HG03558 (cell line): ENCODE measurements at regions not wholly inside any gene's neighbourhood (a gene's known extent, or its start where the extent isn't known, plus 50 kb on each side); places are given as distances from the start of the nearest gene placed in this dataset.

Experiments used
- ATAC-seq: cut with Tn5 transposase; IDR thresholded peaks from one replicate; pipeline ENCODE4 v1.9.1; 2021; ENCODE audit warnings: moderate number of reproducible peaks; ENCODE audit not compliant: unreplicated experiment; ENCODE audit errors: extremely low read depth

DNA sequence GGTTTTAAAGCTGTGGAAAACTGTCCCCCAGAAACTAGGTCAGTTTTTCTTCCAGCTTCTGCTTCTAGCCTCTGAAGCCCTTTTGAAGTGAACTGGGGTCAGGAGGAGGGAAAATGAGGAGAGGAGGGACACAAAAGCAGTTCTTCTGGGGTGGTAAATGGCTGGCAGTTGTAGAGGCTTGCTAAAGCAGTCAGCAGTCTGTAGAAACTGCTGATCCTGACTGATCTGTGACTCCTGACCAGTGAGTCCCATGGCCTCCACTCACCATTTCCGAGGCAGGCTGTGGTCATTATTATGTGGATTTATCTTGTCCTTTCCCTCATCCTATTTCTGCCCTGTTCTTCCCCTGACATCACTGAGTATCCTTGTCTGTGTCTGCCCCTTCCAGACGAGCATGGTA, 276.4 kb upstream of the ROPN1 start:
- ATAC-seq = no peak

DNA sequence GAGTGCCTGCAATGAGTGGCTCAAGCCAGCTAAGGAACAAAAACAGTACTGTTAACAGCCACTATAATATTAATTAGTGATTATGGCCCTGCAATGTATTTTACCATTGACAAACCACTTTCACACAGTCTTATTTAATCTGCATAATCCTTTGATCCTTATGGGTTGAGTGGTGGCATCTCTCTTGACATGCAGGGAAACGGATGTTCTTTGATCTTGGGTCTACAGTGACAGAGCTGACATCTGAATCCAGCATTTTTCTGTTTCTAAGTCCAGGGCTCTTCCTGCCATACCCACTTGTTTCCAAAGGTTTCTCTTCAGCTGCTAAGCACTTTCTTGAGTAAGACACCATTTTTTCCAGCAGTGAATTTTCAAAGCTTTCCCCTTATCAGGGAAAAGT, 277.7 kb upstream of the ROPN1 start:
- ATAC-seq = no peak

GRCh38 chr3:124272605-124273151, 280.8 kb upstream of the ROPN1 start:
- ATAC-seq = no peak

DNA sequence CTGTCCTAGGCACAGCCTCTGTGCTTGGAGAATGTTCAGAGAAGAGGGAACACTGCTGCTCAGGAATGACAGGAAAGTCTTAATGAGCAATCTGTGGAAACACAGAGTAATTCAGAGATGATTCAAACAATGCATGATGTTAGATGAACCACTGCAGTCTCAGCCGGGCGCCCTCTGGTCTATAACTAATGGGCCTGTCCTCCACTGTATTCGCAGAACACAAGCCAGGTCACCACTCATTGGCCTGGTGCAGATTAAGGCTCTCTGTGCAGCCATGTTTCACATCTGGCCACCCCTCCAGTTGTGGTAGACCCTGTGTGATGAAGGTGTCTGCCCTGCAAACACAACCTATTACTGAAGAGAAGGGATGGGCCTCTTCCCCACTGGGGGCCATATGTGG, 281.7 kb upstream of the ROPN1 start:
- ATAC-seq = no peak

- no peak for ATAC-seq
Observed at GRCh38 chr3:124274051-124274450, 282.1 kb upstream of the ROPN1 start.

GRCh38 chr3:124275412-124275811, 283.5 kb upstream of the ROPN1 start:
- ATAC-seq = no peak

- no peak for ATAC-seq
Observed at GRCh38 chr3:124276133-124276532, 284.2 kb upstream of the ROPN1 start.

GRCh38 chr3:124276539-124277143, 284.7 kb upstream of the ROPN1 start:
- no peak for ATAC-seq

GRCh38 chr3:124277144-124277890, 285.4 kb upstream of the ROPN1 start:
- ATAC-seq = no peak

DNA sequence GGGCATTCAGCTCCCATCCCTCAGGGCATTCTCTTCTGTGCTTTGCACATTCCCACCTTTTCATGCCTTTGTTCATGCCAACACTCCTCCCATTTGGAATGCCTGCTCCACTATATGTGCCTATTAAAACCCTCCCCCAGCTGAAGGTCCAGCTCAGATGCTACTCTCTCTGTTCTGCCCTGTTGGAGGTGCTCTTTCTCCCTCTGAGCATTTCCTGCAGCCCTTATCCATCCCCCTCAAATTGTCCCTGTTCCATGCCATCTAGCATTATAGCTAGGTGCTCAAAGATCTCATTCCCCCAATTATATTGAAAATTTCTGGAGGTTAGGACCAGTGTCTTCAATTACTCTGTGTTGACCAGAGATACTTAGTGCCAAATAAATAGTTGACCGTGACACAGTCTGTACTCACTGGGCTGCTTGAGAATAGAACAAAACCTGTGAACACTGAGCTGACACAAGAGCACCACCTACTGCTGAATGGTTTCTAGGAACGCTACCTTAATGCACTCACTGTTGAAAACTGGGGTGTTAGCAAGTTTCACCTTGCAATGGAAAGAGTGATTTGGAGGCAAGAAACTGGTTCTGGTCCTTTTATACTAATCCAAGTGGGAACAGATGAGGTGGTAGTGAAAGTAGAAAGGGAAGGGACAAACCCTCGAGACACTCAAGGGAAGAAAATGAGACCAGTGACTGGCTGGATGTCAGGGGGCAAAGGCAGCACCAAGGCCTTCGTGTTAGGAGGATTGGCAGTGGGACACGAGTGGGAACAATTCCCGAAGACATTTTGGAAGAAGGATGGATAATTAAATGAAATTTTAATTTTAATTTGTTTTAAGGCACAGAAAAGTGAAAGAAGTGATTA, 289.8 kb upstream of the ROPN1 start:
- no peak for ATAC-seq

- no peak for ATAC-seq
Observed at GRCh38 chr3:124282751-124283651, 291.1 kb upstream of the ROPN1 start.

DNA sequence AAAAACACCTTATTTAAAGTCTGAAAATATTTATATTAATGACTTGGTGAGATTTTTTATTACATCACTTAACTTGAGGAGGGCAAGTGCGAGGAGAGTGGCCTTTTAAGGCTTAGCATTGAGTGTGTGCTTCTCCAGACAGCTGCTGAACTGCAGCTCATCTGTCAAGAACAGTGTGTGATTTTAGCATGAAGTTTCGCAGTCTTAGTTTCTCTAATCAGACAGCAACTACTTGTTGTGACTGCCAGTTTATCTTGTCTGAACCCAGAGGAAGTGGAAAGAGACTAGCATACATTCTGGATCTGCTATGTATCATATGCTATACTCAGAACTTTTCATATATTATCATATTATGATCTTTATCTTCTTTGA, 291.7 kb upstream of the ROPN1 start:
- ATAC-seq = no peak

DNA sequence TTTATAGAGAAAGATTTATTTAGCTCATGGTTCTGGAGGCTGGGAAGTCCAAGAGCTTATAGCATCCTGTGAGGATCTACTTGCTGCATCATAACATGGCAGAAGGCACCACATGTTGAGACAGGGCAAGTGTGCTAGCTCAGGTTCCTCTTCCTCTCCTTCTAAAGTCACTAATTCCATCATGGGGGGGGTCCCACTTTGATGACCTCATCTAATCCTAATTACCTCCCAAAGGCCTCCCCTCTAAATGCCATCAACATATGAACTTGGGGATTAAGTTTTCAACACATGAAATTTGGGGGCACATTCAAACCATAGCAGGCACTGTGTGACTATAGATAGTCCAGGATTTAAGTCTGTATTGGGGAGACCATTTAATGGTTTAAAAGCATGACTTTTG, 297.1 kb upstream of the ROPN1 start:
- ATAC-seq = no peak

DNA sequence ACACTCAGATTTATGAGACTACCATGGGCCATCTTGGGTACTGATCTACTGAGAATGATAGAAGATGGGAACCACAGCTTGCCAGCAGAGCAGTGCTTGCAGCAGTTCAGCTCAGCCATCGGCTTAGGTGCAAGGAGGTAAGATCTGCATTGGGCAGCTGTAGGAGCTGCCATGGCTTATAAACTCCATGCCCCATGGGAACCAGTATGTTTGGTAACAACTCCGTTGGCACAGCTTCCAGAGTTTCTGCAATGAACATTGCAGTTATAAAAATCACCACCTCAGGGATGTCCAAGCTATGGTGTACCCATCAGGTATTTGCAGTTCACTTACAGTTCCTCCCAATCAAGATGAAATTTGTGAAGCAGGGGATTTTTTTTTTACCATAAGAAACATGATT, 299.1 kb upstream of the ROPN1 start:
- no peak for ATAC-seq

GRCh38 chr3:124292329-124292728, 300.4 kb upstream of the ROPN1 start:
- no peak for ATAC-seq

GRCh38 chr3:124293584-124293983, 301.7 kb upstream of the ROPN1 start:
- ATAC-seq = no peak

GRCh38 chr3:124295362-124295761, 303.4 kb upstream of the ROPN1 start:
- no peak for ATAC-seq

DNA sequence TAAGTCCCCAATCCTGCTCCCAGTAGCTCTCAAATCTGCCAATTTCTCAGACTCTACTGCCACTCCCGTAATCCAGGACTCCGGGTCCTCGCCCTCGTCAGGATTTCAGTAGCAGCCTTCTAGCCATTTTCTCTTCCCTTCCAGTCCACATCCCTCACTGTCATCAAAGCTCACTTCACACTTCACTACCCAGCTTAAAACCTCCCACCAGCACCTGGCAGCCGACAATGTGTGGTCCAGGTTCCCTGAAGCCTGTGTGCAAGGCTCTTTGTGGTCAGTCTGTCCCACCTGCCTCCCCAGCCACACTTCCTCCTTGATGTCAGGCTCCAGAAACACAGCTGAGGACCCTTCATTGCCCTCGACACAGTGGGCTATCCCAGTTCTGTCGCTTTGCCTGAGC, 304.5 kb upstream of the ROPN1 start:
- no peak for ATAC-seq

GRCh38 chr3:124297062-124297980, 305.4 kb upstream of the ROPN1 start:
- no peak for ATAC-seq
